HG03280 (cell line): ENCODE measurements at regions not wholly inside any gene's neighbourhood (a gene's known extent, or its start where the extent isn't known, plus 50 kb on each side); places are given as distances from the start of the nearest gene placed in this dataset.

Experiments
- ATAC-seq: cut with Tn5 transposase; IDR thresholded peaks from one replicate; pipeline ENCODE4 v1.9.1; 2021; ENCODE audit warnings: mild to moderate bottlenecking, moderate library complexity; ENCODE audit not compliant: unreplicated experiment

GRCh38 chr13:105817498-105817897 lies 718.0 kb downstream of the EFNB2 start:
- ATAC-seq: no peak

GRCh38 chr13:105816994-105817393 lies 718.5 kb downstream of the EFNB2 start:
- ATAC-seq: no peak

GRCh38 chr13:105814902-105815250 lies 720.6 kb downstream of the EFNB2 start:
- ATAC-seq: no peak

GRCh38 chr13:105814219-105814901 lies 721.1 kb downstream of the EFNB2 start:
- no peak for ATAC-seq

GRCh38 chr13:105806628-105806920 lies 728.9 kb downstream of the EFNB2 start:
- ATAC-seq: no peak

- ATAC-seq: no peak
Measured at GRCh38 chr13:105805892-105806627, 729.4 kb downstream of the EFNB2 start.

GRCh38 chr13:105804561-105805190 lies 730.8 kb downstream of the EFNB2 start:
- ATAC-seq: no peak

- no peak for ATAC-seq
Measured at GRCh38 chr13:105799155-105799554, 736.3 kb downstream of the EFNB2 start.

GRCh38 chr13:105798541-105798940 lies 736.9 kb downstream of the EFNB2 start:
- no peak for ATAC-seq

GRCh38 chr13:105796081-105796480 lies 739.4 kb downstream of the EFNB2 start:
- ATAC-seq: no peak

- no peak for ATAC-seq
Measured at GRCh38 chr13:105790923-105791322, 744.5 kb downstream of the EFNB2 start.

- no peak for ATAC-seq
Measured at GRCh38 chr13:105788530-105788929, 746.9 kb downstream of the EFNB2 start.

GRCh38 chr13:105787632-105788031 lies 747.8 kb downstream of the EFNB2 start:
- no peak for ATAC-seq

GRCh38 chr13:105785436-105785835 lies 750.0 kb downstream of the EFNB2 start:
- no peak for ATAC-seq

- ATAC-seq: no peak
Measured at GRCh38 chr13:105783261-105783660, 752.2 kb downstream of the EFNB2 start.

- no peak for ATAC-seq
Measured at GRCh38 chr13:105778196-105778595, 757.3 kb downstream of the EFNB2 start.

GRCh38 chr13:105774739-105775460 lies 760.6 kb downstream of the EFNB2 start:
- ATAC-seq: no peak

- no peak for ATAC-seq
Measured at GRCh38 chr13:105773863-105774538, 761.5 kb downstream of the EFNB2 start.

GRCh38 chr13:105773241-105773640 lies 762.2 kb downstream of the EFNB2 start:
- no peak for ATAC-seq

GRCh38 chr13:105764486-105764885 lies 771.0 kb downstream of the EFNB2 start:
- ATAC-seq: no peak

GRCh38 chr13:105763851-105764250 lies 771.6 kb downstream of the EFNB2 start:
- no peak for ATAC-seq
